CD4-positive, alpha-beta T cell treated with Interleukin-12 subunit alpha and Interleukin-12 subunit beta, for 1 hour (primary cell): ENCODE measurements at regions not wholly inside any gene's neighbourhood (a gene's known extent, or its start where the extent isn't known, plus 50 kb on each side); places are given as distances from the start of the nearest gene placed in this dataset.
"Not testable (repeated sequence)": the region's sequence is repeated elsewhere in the genome, so short reads cannot be mapped to it uniquely, and the experiment has no call there.

ENCODE experiments used
- DNase-seq: peaks from one replicate; pipeline ENCODE4 v3.0.0-alpha.2; 2020

DNA sequence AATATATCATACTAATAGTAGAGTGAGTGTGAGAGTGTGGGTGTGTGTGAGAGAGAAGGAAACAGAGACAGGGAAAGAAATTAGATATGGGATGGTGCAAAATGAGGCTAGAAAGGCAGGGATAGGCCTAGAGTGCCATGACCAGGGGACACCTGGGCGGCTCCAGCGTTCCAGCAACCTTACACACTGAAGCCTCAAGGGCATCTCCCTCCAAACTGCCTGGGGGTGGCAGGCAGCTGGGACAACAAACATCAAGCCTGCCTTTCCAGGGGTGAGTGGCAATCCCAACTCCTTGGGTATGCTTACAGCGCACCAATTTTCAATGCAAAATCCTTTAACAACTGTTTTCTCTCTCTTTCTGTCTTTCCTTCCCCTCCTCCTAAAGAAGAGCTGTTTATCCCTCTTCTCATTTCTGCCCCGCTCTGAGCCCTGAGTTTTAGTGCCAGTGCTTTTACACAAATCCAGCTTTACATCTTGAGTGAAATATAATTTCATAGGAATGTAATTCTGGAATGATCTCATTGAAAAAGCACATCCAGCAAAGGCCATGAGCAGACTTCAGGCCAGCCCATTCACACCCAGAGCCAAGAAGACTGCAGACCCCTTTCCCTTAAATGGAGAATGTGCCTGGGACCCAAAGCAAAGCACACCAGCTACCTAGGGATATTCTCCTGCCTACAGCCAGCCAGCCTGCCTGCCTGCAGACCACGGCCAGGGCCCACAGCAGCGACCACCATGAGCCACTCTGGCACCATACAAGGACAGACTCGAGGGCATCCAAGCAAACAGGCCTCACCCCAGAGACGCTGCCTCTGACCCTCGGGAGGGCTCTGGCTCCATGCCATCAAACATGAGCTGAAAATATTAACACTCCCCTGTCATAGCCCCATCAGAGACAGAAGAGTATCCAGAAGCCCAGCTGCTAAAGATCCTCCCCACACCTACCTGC, 90.3 kb downstream of the RPL27A start:
- DNase-seq: no peak

DNA sequence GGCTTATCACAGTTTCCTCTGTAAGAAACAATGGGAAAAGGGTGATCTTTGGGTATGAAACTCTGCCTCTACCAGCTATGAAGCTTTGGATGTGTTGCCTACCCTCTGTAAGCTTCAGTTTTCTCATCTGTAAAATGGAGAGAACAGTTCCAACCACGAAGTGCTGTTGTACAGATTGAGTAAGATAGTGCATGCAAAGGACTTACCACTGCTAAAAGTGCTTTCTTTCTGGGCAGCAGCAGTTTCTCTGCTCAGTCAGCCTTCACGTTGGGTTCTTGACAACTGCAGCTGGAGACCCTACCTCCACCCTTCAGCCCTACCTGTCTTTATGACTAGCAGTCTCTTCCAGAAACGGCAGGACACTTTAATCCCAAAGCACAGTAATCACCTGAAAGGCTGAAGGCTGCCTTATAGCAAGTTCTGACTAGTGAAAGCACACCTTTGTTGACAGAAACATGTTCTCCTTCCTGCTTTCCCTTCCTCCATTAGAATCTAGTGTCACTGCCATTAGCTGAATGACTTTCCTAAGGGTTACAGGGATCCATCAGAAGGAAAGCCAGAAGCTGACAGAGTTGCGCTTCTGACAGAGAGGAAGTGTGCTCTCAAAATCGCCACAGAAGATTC, 91.4 kb downstream of the RPL27A start:
- DNase-seq: no peak

DNA sequence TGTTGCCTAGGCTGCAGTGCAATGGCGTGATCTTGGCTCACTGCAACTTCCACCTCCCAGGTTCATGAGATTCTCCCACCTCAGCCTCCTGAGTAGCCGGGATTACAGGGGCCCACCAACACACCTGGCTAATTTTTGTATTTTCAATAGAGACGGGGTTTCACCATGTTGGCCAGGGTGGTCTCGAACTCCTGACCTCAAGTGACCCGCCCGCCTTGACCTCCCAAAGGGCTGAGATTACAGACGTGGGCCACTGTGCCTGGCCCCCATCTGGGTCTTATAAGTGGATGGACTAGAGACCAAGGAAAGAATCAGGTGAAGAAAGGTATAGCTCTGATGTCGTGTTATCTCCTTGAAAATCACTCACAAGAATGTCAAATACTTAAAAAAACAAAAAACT, 92.3 kb downstream of the RPL27A start:
- not testable (repeated sequence) for DNase-seq

DNA sequence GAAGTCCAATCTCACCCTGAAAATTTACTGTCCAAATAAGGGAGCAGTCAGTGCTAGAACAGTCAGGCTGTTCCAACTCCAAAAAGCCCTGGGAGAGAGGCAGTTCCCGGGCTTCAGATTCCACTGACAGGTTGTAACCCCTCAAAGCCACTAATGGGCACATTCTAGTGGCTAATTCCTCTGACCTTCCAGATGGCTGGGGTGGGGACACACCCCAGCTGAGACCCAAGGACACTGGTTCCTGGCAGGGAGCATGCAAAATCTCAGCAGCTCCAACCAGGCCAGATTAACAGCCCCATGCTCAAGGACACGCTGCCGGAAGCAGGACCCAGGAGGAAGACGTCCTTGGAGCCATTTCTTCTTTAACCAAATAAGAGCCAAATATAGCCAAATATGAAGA, 92.7 kb downstream of the RPL27A start:
- DNase-seq: no peak

DNA sequence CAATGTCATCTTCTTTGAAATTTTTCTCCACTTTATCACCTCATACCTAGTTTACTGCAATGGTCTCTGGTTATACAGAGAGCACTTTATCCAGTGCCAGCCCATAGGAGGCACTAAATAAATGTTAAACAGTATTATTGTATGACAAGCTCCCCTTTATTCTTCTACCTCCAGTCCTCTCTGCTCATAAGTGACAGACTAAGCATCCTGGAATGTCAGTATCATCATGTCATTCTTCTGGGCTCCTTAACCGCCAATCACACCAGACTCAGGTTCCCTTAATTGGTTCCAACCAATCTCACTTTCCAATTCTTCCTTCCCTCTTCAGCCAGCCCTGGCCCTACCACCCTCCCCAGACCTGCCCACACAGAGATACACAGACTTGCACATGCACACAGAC, 93.1 kb downstream of the RPL27A start:
- no peak for DNase-seq

DNA sequence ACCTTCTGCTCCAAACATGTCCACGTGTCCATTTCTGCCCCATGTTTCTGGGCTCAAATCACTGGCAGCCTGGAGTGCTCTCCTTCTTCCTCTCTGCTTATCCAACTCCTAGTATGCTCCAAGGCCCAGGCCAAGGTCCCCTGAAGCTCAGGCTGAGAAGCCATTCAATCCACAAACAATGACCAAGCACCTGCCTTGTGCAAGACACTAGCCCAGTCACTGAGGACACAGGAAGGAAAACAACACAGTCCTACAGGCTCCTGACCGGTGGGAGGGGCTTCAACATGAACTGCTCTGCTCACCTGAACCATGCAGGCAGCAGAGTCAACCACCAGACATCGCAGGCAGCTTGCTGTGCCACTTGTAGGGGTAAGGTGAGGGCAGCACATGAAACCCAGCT, 93.6 kb downstream of the RPL27A start:
- DNase-seq: no peak

DNA sequence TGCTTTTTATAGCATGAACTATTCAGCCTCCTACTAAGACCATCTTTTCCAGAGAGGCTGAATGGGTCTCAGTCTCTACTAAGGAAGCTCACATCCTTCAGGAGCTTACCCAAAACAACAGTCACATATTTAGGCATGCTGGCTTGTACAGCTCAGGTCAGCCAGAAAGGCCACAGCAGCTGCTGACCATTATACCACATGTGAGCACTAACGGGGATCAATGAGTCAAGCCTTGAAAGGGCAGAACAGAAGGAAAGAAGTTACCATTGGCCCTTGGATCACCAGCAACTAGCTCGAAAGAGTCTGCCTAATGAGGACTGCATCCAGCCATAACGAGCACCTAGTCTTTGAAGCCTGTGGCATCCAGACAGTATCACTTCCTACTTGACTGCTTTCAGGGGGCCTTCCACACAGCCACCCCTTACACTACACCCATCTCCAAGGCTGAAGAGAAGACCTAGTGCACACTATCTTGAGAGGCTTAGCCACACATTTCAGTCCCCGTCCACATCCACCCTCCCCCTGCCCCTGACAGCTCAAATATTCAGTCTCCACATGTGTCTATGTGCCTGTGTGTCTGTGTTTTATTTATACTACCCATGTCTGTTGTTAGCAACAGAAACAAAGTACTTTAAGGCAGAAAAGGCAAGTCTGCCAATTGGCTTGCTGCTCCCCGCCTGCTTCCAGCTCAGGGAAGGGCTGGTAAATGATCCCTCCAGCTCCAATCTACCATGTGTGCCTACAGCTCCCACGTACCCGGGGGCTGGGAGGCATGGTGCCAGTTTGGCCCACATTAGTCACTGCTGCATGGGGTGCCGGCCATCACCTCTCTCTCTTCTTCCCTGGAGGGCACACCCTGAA, 95.5 kb downstream of the RPL27A start:
- no peak for DNase-seq

DNA sequence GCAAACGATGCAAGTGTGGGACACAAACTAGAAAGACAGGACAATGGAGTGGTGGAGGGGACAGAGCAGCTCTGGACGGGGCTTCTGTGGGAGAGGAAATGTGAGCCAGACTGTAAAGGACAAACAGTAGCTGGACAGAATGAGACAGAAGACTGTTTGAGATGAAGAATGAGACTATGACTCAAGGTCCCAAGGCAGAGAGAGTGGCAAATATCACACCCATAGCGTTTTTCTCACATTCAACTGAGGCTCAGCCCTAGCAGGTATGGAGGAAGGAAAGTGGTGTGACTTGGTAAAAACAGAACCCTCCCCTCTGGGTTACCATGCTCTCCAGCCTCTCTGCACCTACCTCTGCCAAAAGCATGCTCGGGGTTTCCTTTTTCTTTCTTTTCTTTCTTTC, 96.5 kb downstream of the RPL27A start:
- DNase-seq: no peak

DNA sequence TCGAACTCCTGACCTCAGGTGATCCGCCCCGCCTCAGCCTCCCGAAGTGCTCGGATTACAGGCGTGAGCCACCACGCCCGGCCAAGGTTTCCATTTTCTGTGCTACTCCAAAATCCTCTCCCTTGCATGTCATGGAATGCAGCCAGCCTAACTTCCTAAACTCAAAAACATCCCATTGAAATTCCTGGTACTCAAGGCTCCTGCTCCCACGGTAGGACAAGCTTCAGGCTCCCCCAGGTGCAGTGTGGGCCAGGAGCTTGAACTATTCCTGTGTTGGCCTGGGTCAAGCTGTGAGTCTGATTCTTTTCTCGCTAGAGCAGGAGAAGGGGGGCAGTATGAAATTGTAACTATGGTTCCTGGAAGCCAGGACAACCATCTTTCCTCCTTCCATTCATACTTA, 97.1 kb downstream of the RPL27A start:
- no peak for DNase-seq

DNA sequence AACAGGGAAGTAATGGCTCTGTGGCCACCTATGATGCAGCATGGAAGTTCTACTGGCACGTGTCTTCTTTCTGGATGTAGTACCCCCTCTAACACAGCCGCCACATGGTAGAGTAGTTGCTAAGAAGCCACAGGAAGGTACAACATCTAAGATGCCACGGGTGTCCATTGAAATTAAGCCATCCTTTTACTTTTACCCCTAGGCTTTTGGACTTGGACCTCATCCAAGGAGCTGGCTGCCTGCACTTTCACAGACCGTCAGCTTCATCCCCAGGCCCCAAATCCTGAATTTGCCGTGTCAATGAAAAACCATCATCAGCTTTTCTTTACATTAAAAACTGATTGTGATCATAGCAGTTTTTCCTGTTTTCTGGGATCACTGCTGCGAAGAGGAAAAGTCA, 102.4 kb downstream of the RPL27A start:
- DNase-seq: no peak

DNA sequence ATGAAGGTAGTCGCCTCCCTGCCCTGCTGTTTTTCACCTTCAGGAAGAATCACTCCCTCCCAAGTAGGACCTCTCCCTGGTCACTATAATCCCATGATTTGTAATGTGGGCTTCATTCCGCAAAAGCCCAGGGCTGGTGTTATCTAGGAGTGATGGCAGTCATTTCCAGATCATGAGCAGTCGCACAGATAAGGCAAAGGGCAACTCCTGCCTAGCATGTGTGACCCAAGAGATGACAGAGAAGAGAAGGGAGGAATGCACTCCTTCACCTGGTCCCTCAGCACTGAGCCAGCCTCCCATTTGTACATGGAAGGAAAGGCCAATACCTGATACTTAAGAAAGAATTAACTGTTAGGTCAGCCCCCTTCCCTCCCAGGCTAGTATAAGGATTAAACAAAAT, 102.9 kb downstream of the RPL27A start:
- DNase-seq: no peak

DNA sequence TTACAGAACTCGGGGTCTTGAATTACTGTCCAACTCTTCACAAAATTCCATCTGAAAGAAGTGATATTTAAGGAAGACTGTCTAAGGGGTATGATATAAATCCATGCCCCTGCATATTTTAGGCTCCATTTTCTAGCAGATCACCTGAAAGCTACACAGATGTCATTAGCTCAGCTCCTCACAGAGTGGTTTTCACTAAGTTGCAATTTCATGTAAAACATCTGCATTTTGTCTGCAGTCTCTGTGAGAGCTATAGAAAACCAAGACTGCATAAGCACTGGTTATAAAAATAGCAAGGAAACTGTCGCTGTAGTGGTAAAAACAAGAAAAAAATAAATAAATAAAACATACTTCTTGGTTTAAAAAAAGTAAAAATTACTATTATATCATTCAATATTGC, 103.4 kb downstream of the RPL27A start:
- no peak for DNase-seq

DNA sequence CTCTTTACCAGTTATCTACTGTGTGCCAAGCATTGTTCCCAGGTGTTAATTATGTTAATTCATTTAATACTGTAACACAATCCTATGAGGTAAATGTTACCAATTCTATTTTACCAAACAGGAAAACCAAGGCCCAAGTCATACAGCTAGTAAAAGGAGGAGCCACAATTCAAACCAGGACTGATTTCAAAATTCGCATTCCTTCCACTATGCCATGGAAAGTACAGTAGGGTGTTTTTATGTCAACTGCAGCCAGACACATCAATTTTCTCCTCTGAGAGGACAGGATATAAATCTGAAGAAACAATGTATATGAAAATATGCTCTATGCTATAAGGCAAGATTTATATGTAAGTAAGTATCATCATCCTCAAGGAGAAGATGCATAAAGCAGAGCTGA, 104.3 kb downstream of the RPL27A start:
- DNase-seq: no peak

DNA sequence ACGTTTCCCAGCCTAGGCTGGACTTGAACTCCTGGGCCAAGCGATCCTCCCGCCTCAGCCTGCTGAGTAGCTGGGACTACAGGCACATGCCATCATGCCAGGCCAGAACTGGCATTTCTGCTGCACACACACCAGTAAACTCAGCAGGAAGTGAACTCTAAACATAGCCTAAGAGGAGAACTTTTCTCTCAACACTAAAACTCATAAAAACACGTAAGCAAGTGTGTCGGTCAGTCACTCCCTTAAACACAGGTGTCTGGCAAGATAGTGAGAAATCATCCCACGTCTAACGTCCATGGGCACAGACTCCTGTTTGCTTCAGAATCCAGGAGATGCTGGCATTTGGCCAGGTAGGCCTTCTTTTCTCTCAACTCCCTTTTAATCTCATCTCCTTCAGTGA, 104.8 kb downstream of the RPL27A start:
- DNase-seq: no peak

DNA sequence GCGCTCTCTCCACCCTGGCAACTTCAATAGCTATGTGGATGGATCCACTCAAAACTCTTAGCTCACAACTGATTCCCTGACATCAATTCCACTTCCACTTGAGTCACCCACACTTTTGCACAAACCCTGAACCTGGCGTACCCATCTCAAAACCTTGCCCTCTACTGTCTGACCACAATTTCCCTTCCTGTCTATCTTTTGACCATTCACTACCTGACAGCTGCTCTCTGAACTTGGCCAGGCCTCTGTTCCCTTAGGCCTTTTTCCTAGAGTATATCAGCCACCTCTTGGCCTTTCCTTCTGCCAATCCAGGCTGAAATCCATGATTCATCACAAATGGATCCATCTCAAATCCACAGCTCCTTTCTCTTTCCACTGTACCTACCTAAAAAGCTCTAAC, 106.0 kb downstream of the RPL27A start:
- no peak for DNase-seq

DNA sequence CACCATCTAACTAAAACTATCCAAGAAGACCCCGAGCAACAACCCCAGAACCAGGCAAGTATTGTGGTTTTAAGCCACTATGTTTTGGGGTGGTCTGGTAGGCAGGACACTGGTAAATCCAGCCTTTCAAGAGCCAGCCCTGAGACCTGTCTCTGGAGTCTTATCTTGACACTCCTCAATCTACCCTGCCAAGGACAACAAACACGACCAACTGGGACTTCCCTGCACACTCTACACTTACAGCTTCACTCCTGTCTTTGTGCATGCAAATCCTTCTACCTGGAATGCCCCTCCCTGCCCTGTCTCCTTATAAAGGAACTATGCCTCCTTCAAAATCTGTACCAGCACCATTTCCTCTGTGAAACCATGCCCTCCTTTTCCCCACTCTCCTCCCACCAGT, 107.3 kb downstream of the RPL27A start:
- no peak for DNase-seq

DNA sequence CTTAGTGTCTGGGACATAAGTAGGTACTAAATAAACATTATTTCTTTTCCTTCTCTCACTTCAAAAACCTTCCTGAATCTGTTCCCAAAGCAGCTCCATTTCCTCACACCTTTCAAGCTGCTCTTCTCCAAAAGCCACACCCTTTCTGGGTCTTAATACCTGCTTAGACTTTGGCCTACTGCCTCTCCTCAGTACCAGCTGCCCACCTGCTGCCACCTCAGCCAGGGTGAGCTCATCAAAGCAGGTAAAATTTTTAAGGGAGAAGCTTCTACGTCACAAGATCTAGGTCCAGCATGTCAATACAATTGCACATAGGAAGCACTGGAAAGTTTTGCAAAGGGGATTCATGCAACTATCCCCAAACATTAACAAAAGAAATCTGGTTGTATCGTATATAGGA, 108.4 kb downstream of the RPL27A start:
- DNase-seq: no peak

DNA sequence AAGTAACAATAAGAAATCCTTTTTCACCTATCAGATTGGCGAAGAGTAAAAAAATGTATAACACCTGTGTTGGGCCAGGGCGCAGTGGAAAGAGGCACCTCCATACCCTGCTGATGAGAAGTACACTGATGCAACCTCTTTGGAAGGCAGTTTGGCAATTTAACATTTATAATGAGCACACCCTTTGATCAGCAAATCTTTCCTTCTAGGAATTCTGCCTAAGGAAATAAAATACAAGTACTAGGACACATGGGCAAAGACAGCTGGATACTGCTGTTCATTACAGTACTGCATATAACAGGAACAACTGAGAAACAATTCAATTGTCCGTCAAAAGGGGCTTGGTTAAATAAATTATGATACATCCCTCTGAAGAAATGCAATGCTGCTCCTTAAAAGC, 110.1 kb downstream of the RPL27A start:
- DNase-seq: no peak

DNA sequence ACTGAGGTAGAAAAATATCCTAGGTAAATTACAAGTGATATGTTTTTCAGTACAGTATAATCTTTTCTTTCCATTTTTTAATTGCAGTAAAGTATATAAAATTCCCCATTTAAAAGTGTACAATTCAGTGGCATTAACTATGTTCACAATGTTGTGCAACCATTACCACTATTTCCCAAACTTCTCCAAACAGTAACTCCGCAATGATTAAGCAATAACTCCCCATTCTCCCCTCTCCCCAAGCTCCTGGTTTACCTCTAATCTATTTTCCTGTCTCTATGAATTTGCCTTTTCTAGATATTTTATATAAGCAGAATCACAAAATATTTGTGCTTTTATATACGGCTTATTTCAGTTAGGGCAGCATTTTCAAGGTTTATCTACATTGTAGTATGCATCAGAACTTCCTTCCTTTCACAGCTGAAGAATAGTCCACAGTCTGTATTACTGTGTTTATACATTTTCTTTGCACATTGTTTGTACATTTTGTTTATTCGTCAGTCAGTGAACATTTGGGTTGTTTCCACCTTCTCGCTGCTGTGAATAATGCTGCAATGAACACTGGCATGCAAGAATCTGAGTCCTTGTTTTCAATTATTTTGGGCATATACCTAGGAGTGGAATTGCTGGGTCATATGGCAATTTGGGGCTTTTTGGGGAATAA, 110.7 kb downstream of the RPL27A start:
- no peak for DNase-seq

DNA sequence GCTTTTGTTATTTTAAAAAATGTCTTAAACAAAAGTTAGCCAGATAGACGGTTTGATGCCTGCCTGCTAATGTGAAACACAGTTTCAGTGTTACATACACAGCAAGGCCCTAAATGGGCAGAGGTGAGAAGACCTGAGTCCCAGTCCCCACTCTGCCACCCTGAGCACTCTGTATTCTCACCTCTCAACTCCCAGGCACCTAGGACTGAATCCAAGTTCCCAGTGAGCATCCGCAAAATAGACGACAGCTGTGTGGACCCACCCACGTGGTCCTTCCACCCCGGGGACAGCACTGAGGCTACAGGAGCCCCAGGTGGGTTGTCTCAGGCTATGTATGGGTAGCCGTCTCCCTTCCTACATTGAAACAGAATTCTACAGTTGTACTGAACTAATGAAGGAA, 111.5 kb downstream of the RPL27A start:
- no peak for DNase-seq

DNA sequence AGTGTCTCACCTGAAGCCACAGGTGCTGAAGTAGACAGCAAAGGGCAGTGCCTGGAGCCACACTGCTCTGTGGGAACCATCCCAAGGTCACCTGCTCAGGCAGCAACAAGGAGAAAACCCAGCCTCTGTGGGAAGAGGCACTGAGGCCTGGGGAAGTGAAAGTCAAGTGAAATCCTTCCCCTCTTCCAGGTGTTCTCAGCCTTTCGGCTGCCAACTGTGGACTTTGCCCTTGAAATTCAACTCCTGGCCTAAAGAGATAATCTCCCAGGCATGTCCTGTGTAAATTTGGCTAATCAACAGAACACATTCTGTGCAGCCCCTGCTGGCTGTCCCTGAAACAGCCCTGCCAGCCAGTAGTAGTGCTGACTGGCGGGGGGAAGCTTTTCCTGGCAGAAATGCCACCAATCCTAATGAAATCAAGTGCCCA, 112.1 kb downstream of the RPL27A start:
- DNase-seq: no peak

DNA sequence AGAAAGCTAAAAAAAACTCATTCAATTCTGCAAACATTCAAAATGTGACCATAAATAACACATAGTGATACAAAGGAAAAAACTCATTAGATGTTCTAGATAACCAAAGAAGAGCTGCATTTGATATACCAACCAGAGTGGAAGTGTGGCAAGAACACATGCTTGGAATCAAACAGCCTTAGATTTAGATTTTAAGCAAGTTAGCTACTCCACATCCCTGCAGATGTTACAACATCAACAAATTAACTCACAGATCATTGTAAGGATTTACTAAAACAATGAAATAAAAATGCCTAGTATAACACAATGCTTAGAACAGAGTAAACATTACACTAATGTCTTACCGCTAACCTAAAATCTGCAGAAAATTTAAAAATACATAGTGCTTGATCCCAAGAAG, 114.0 kb upstream of the AKIP1 start:
- no peak for DNase-seq

DNA sequence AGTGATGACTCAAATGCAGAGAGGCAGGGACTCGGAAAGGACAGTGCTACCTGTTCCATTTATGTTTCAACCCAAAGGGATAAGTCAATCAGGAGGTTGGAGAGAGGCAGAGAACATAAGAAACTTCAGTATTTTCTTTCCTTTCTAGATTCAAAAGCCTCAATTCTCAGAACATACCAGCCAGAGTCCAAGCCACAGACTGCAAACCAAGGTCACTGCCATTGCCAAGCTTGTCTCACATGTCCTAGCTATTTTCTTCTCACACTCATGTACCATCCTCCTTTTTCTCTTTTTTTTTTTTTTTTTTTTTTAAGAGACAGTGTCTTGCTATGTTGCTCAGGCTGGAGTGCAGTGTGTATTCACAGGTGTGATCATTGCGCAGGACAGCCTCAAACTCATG, 111.7 kb upstream of the AKIP1 start:
- DNase-seq: no peak
